Karpas-422 (cell line): ENCODE measurements at regions not wholly inside any gene's neighbourhood (a gene's known extent, or its start where the extent isn't known, plus 50 kb on each side); places are given as distances from the start of the nearest gene placed in this dataset.
A peak's percentile ranks its signal among the peaks of the same experiment; 100 is the strongest.

Experiments used
- DNase-seq: peaks from one replicate; pipeline ENCODE4 v3.0.0-alpha.2; 2015
- H2AFZ ChIP-seq: fragments of 200-600 bp; sonication (generic); 2 replicates; pipeline ENCODE4 v1.6.1; 2014; ENCODE audit warnings: antibody characterized with exemption, low read length, mixed read lengths
- H3K27ac ChIP-seq: fragments of 200-600 bp; sonication (generic); 2 replicates; pipeline ENCODE4 v1.5.1; 2014; ENCODE audit warnings: mild to moderate bottlenecking, low read length, moderate library complexity
- H3K27me3 ChIP-seq: fragments of 200-600 bp; sonication (generic); 2 replicates; pipeline ENCODE4 v1.6.1; 2014; ENCODE audit warnings: low read length, mixed read lengths
- H3K36me3 ChIP-seq: fragments of 200-600 bp; sonication (generic); 2 replicates; pipeline ENCODE4 v1.6.1; 2014; ENCODE audit warnings: low read length, mixed read lengths; ENCODE audit not compliant: insufficient read depth
- H3K4me1 ChIP-seq: fragments of 200-600 bp; sonication (generic); 2 replicates; pipeline ENCODE4 v1.6.1; 2014; ENCODE audit warnings: mild to moderate bottlenecking, low read length, mixed read lengths
- H3K4me2 ChIP-seq: fragments of 200-600 bp; sonication (generic); 2 replicates; pipeline ENCODE4 v1.6.1; 2014; ENCODE audit warnings: low read length, low read depth, mild to moderate bottlenecking; ENCODE audit not compliant: poor library complexity, severe bottlenecking
- H3K4me3 ChIP-seq: fragments of 200-600 bp; sonication (generic); 2 replicates; pipeline ENCODE4 v1.5.1; 2014; ENCODE audit warnings: mild to moderate bottlenecking, antibody characterized with exemption, low read length, mixed read lengths
- H3K79me2 ChIP-seq: fragments of 200-600 bp; sonication (generic); 2 replicates; pipeline ENCODE4 v1.6.1; 2014; ENCODE audit warnings: mild to moderate bottlenecking, low read length, mixed read lengths
- H3K9ac ChIP-seq: fragments of 200-600 bp; sonication (generic); 2 replicates; pipeline ENCODE4 v1.6.0; 2014; ENCODE audit warnings: low read length
- H3K9me2 ChIP-seq: fragments of 200-600 bp; sonication (generic), shearing (Covaris generic); replicated peaks from 2 replicates; pipeline ENCODE4 v1.6.0; 2014; ENCODE audit warnings: mild to moderate bottlenecking, low read length, moderate library complexity; ENCODE audit not compliant: insufficient read depth
- H3K9me3 ChIP-seq: fragments of 300-700, 200-600 bp; sonication (generic); 2 replicates; pipeline ENCODE4 v1.6.1; 2014; ENCODE audit warnings: low read length, mixed read lengths
- H4K20me1 ChIP-seq: fragments of 200-600 bp; sonication (generic); 2 replicates; pipeline ENCODE4 v1.6.1; 2014; ENCODE audit warnings: mild to moderate bottlenecking, antibody characterized with exemption, low read length, low read depth; ENCODE audit not compliant: insufficient read depth

DNA sequence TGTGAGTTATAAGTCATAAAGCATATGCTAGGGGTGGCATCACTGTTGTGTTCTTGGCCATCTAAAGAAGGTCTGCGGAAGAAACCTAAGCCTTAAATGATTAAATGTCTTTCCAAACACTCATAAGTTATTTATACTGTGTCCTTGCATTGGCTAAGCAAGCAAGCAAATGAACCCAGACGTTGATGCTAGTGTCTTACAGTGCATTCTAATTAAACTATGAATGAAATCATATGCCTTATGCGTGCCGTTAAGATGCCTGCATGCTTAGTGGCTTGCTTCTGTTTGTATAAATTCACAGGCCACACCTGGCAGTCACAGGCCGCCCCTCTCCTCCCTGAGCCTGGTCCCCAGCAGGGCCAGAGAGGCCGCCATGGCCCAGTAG is 49.9 kb downstream of the RIN2 start:
- no peak for DNase-seq
- H2AFZ ChIP-seq = no peak overlapping the region
- no peaks in the 10 kb centered on the region for H3K9me3 ChIP-seq
- no peak overlapping the region for H3K9ac ChIP-seq
- H3K4me2 ChIP-seq = no peak overlapping the region
- H3K9me2 ChIP-seq = no peaks in the 10 kb centered on the region
- no peaks in the 10 kb centered on the region for H4K20me1 ChIP-seq
- no peak overlapping the region for H3K4me3 ChIP-seq
- H3K27ac ChIP-seq = no peak overlapping the region
- H3K4me1 ChIP-seq = peaks cover 42% of the 10 kb centered on the region
- no peaks in the 10 kb centered on the region for H3K79me2 ChIP-seq
- H3K27me3 ChIP-seq = no peaks in the 10 kb centered on the region
- no peaks in the 10 kb centered on the region for H3K36me3 ChIP-seq

DNA sequence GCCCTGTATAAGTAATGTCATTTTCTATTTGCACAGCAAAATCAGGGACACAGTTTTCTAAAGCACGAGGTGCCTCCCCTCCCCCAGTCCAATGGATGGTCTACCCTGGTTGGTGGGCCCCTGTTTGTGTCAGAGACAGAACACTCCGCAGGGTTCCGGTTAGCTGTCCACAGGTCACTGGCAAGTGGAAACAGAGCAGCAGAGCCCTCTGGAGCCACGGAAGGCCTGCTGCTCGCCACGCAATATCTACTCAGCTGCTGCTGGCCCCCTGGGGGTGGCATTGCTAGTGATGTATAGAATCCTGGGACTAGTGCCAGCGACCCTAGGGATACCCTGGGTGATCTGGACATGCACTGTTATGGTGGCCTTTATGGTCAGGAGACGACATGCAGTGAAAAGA is 50.4 kb downstream of the RIN2 start:
- H3K27me3 ChIP-seq = no peaks in the 10 kb centered on the region
- H3K36me3 ChIP-seq = no peaks in the 10 kb centered on the region
- H4K20me1 ChIP-seq = no peaks in the 10 kb centered on the region
- no peak overlapping the region for H3K4me2 ChIP-seq
- no peak for DNase-seq
- no peak overlapping the region for H3K4me3 ChIP-seq
- no peak overlapping the region for H2AFZ ChIP-seq
- no peak overlapping the region for H3K9ac ChIP-seq
- H3K9me3 ChIP-seq = no peaks in the 10 kb centered on the region
- H3K4me1 ChIP-seq = peaks cover 45% of the 10 kb centered on the region
- no peaks in the 10 kb centered on the region for H3K79me2 ChIP-seq
- no peaks in the 10 kb centered on the region for H3K9me2 ChIP-seq
- H3K27ac ChIP-seq = no peak overlapping the region

DNA sequence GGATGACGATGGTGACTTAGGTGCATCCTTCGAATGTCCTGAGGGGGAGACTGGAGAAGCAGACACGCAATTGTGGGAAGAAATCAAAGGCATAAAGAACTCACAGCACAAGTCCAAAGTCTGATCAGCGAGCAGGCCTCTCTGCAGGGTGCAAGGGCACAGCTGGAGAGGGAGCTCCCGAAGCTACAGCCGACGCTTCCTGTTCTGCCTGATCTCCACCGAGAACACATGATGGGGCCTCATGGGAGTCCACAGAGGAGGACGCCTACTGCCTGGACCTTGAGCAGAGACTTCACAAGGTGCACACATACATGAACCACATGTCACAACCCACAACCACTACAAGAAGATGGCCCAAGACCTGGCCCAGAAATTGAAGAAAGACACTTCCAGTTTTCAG is 51.4 kb downstream of the RIN2 start:
- Histone ChIP-seq H3K27me3 (no peaks in the 10 kb centered on the region), H4K20me1 (no peaks in the 10 kb centered on the region), H3K9me3 (no peaks in the 10 kb centered on the region), H3K4me1 (peaks cover 54% of the 10 kb centered on the region), H3K36me3 (no peaks in the 10 kb centered on the region), H3K4me2 (no peak overlapping the region), H3K9ac (no peak overlapping the region), H3K4me3 (no peak overlapping the region), H3K27ac (no peak overlapping the region), H2AFZ (no peak overlapping the region), H3K79me2 (no peaks in the 10 kb centered on the region), H3K9me2 (no peaks in the 10 kb centered on the region)
- DNase-seq = no peak

DNA sequence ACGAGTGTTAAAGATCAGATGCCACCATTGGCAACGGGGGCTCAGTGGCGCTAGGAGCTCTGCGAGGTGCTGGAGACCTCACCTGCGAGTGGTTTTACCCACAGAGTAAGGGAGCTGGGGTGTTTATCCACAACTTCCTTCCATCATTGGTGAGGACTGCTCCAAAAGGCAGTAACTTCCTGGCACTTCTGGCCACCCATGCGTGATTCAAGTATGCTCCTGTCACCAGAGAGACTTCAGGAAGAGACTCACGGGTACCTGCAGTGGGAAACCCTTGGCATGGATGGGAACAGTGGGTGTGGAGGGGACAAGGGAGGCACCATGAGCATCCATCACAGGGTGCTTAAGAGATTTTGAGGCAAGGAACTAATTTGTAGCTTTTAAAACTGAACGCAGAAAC is 53.2 kb downstream of the RIN2 start:
- Histone ChIP-seq H3K27ac (no peak overlapping the region), H3K79me2 (no peaks in the 10 kb centered on the region), H3K4me1 (peaks cover 71% of the 10 kb centered on the region), H3K27me3 (no peaks in the 10 kb centered on the region), H2AFZ (no peak overlapping the region; the same call in 1 of the 2 replicates), H3K4me2 (no peak overlapping the region), H4K20me1 (no peaks in the 10 kb centered on the region), H3K36me3 (no peaks in the 10 kb centered on the region), H3K9me2 (no peaks in the 10 kb centered on the region), H3K9ac (no peak overlapping the region), H3K9me3 (no peaks in the 10 kb centered on the region), H3K4me3 (no peak overlapping the region)
- no peak for DNase-seq

DNA sequence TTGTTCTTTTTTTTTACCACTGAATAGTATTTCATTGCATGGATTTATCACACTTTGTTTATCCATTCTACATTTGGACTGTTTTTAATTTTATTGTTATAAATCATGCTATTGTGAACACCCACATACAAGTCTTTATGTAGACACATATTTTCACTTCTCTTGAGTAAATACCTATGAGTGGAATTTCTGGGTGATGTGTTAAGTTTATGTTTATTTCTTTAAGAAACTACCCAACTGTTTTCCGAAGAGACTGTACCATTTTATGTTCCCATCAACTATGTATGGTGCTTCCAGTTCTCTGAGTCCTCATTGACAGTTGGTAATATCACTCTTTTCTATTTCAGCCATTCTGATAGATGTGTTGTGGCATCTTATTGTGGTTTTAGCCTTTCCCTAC is 54.0 kb downstream of the RIN2 start:
- Histone ChIP-seq H3K9me3 (no peaks in the 10 kb centered on the region), H3K9me2 (no peaks in the 10 kb centered on the region), H3K4me2 (peak overlapping the region; percentile 30), H3K27me3 (no peaks in the 10 kb centered on the region), H3K79me2 (no peaks in the 10 kb centered on the region), H3K27ac (no peak overlapping the region), H3K4me1 (peaks cover 72% of the 10 kb centered on the region), H3K4me3 (no peak overlapping the region), H4K20me1 (no peaks in the 10 kb centered on the region), H3K36me3 (no peaks in the 10 kb centered on the region), H3K9ac (no peak overlapping the region), H2AFZ (no peak overlapping the region)
- DNase-seq = no peak

DNA sequence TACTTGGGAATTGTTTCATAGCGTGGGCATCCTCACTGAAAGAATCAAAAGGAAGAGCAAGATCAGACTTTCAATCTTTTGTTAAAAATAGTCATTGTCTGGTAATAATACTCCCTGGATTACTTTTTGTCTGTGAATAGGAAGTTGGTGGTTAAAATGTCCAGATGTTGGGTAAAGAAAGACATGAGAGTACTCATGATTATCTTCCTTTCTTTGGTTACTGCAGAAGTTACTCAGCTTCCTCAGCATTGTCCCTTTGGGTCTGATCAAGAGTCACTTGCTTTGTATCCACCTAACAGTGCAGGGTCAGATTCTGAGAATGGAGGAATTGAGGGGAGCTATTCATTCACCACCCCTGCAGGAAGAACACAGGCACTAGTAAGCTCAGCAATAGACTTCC is 54.6 kb downstream of the RIN2 start:
- no peak overlapping the region for H3K27ac ChIP-seq
- 0 out of 2 replicates have a peak overlapping the region, but pooled peaks have one; percentile 17 for H2AFZ ChIP-seq
- no peaks in the 10 kb centered on the region for H3K27me3 ChIP-seq
- DNase-seq = no peak
- H3K9me2 ChIP-seq = no peaks in the 10 kb centered on the region
- no peaks in the 10 kb centered on the region for H3K36me3 ChIP-seq
- no peaks in the 10 kb centered on the region for H3K9me3 ChIP-seq
- H4K20me1 ChIP-seq = no peaks in the 10 kb centered on the region
- H3K4me3 ChIP-seq = no peak overlapping the region
- no peaks in the 10 kb centered on the region for H3K79me2 ChIP-seq
- no peak overlapping the region for H3K9ac ChIP-seq
- H3K4me1 ChIP-seq = peaks cover 69% of the 10 kb centered on the region
- peak overlapping the region; percentile 30 for H3K4me2 ChIP-seq

DNA sequence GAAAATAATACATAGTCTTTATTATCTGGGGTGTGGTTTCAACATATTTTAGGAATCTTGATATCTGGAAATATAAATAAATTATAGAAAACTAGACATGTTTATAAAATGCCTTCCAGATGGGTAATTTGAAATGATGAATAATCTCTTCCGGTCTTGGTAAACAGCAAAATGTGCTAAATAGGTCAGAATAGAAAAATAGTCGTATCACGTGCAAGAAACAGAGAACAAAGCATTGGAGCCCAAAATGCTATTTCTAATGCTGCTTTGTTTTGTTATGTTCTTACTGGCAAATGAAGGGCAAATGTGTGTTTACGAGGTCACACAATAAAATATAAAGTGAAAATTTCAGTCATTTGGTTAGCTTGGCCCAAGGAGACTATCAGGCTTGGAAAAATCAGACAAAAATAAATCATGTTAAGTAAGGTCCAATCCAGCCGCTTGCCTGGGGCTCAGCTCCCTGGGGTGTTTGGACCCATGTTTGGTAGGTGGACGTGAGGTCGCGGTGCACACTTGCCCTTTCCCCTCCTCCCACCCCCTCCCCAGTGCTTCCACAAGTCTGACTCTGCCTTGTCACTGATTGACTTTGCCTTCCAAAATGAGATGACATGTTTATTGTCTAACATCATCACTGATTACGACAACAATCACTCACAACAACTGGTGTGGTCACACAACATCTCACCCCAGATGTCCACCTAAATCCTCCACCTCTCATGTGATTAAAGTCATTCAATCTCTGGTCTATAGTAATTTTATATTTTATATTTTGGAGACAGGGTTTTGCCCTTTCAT is 56.0 kb downstream of the RIN2 start:
- H4K20me1 ChIP-seq = no peaks in the 10 kb centered on the region
- no peak for DNase-seq
- H3K9me3 ChIP-seq = no peaks in the 10 kb centered on the region
- H3K79me2 ChIP-seq = no peaks in the 10 kb centered on the region
- H3K9ac ChIP-seq = no peak overlapping the region
- no peak overlapping the region for H3K4me2 ChIP-seq
- peaks cover 68% of the 10 kb centered on the region for H3K4me1 ChIP-seq
- H3K27ac ChIP-seq = peak overlapping the region; percentile 85; the same call in 1 of the 2 replicates
- no peaks in the 10 kb centered on the region for H3K27me3 ChIP-seq
- H3K9me2 ChIP-seq = no peaks in the 10 kb centered on the region
- H2AFZ ChIP-seq = peak overlapping the region; percentile 28; the same call in 1 of the 2 replicates
- no peaks in the 10 kb centered on the region for H3K36me3 ChIP-seq
- no peak overlapping the region for H3K4me3 ChIP-seq

DNA sequence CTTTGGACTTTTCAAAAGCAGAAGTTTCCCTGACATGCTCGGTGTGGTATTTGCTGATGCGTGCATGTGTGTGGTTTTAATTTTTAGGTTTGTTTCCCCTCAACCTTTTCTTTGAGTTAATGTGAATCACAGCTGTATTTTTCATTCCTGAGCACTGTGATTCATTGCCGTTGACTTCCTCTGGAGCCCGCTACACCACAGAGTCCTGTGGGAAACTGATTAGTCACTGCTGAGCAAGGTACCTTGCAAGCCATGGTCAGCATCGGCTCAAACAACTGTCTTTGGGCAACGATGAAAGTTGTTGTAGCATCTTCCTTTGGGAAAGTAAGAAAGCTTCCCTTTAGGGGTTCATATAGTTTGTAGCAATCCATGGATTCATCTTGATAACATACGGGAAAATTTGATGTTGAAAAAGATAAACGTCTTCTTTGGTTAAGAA is 57.5 kb downstream of the RIN2 start:
- Histone ChIP-seq H3K9me3 (no peaks in the 10 kb centered on the region), H3K36me3 (no peaks in the 10 kb centered on the region), H3K79me2 (no peaks in the 10 kb centered on the region), H3K4me1 (peaks cover 71% of the 10 kb centered on the region), H3K9ac (peak overlapping the region; percentile 40), H3K9me2 (no peaks in the 10 kb centered on the region), H3K4me2 (peak overlapping the region; percentile 63), H4K20me1 (no peaks in the 10 kb centered on the region), H2AFZ (peak overlapping the region; percentile 27; the same call in 1 of the 2 replicates), H3K4me3 (peak overlapping the region; percentile 31), H3K27me3 (no peaks in the 10 kb centered on the region), H3K27ac (peak overlapping the region; percentile 85)
- peak; percentile 83 for DNase-seq
